ENCODE measurements at regions not wholly inside any gene's neighbourhood (a gene's known extent, or its start where the extent isn't known, plus 50 kb on each side); places are given as distances from the start of the nearest gene placed in this dataset.

DNA sequence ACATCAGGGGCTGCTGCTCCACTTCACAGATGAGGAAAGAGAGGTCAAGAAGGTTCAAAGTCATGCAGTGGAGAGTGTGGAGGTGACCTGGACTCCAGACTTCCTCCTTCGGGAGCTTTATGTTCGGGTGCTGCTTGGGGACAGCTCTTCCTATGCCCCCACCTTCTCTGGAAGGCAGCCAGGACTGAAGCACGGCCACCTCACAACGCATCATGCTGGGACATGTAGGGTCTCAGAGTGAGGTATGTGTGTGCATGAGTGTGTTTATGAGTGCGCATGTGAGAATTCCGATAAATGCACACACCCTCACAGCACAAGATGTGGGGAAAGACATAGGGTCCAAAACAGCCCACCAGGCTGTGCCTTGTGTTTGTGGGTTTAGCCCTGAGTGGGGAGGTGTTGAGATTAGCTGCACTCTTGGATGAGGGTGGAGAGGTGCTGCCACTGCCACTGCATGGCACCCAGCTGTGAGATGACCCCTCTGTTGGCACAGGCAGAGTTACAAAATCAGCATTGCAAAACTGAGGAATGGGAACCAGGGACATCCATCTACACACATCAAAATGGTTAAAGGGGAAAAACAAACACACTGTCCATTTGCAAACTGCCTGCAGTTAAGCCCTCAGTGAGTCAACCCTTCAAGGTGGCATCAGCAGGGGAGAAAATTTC lies 367.4 kb downstream of the SEC14L1 start:
- POLR2A ChIA-PET = no interaction called here
- H3K27me3 Mint-ChIP-seq = no peaks in the 10 kb centered on the region

GRCh38 chr17:77509089-77509488 lies 368.3 kb downstream of the SEC14L1 start:
- Mint-ChIP-seq H3K9me3 (peaks cover 9% of the 10 kb centered on the region), H3K36me3 (ENCODE audit: low read depth) (peaks cover 2% of the 10 kb centered on the region), H3K4me1 (no peaks in the 10 kb centered on the region), H3K4me3 (no peak overlapping the region), H3K27me3 (no peaks in the 10 kb centered on the region), H3K27ac (no peak overlapping the region)
- TF ChIP-seq, protein P1, sequence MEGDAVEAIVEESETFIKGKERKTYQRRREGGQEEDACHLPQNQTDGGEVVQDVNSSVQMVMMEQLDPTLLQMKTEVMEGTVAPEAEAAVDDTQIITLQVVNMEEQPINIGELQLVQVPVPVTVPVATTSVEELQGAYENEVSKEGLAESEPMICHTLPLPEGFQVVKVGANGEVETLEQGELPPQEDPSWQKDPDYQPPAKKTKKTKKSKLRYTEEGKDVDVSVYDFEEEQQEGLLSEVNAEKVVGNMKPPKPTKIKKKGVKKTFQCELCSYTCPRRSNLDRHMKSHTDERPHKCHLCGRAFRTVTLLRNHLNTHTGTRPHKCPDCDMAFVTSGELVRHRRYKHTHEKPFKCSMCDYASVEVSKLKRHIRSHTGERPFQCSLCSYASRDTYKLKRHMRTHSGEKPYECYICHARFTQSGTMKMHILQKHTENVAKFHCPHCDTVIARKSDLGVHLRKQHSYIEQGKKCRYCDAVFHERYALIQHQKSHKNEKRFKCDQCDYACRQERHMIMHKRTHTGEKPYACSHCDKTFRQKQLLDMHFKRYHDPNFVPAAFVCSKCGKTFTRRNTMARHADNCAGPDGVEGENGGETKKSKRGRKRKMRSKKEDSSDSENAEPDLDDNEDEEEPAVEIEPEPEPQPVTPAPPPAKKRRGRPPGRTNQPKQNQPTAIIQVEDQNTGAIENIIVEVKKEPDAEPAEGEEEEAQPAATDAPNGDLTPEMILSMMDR (IDR thresholded peaks at IDR 0.05) = no peak
- ATAC-seq (ENCODE audit: low read depth) = no peak
- CTCF ChIA-PET = no interaction called here
- intact Hi-C loops (cut with micrococcal nuclease) = no loop called here
- POLR2A ChIA-PET = no interaction called here
- no peak for DNase-seq

More for the DNA sequence above, 367.4 kb downstream of the SEC14L1 start:
- Mint-ChIP-seq H3K27ac (no peak overlapping the region), H3K4me1 (no peaks in the 10 kb centered on the region), H3K4me3 (no peak overlapping the region), H3K9me3 (peaks cover 9% of the 10 kb centered on the region), H3K36me3 (ENCODE audit: low read depth) (peaks cover 2% of the 10 kb centered on the region)
- intact Hi-C loops (cut with micrococcal nuclease) = no loop called here
- ATAC-seq (ENCODE audit: low read depth) (no peak), DNase-seq (no peak)
- TF ChIP-seq, protein P1 (IDR thresholded peaks at IDR 0.05) = no peak
- CTCF ChIA-PET = no interaction called here

DNA sequence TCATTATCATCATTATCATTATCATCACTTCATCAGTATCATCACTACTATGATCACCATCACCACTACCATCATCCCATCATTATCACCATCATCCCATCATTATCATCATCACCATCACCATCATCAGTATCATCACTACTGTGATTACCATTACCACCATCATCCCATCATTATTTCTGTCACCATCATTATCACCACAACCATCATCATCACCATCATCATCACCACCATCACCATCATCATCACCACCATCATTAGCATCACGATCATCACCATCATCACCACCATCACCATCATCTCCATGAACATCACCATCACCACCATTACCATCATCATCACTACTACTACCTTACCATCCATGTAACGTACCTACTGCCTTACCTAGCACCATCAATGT lies 368.8 kb downstream of the SEC14L1 start:
- Mint-ChIP-seq H3K36me3 (ENCODE audit: low read depth) (peaks cover 2% of the 10 kb centered on the region), H3K4me1 (no peaks in the 10 kb centered on the region), H3K27me3 (no peaks in the 10 kb centered on the region), H3K27ac (no peak overlapping the region), H3K4me3 (no peak overlapping the region), H3K9me3 (peaks cover 9% of the 10 kb centered on the region)
- TF ChIP-seq, protein P1 (IDR thresholded peaks at IDR 0.05) = no peak
- ChIA-PET POLR2A (no interaction called here), CTCF (no interaction called here)
- ATAC-seq (ENCODE audit: low read depth) (no peak), DNase-seq (no peak)
- intact Hi-C loops (cut with micrococcal nuclease) = no loop called here

GRCh38 chr17:77510133-77510796 lies 369.5 kb downstream of the SEC14L1 start:
- CTCF ChIA-PET = no interaction called here
- Mint-ChIP-seq H3K36me3 (ENCODE audit: low read depth) (peaks cover 2% of the 10 kb centered on the region), H3K4me3 (no peak overlapping the region), H3K4me1 (no peaks in the 10 kb centered on the region), H3K27me3 (no peaks in the 10 kb centered on the region), H3K9me3 (peaks cover 9% of the 10 kb centered on the region), H3K27ac (no peak overlapping the region)
- POLR2A ChIA-PET = no interaction called here
- ATAC-seq (ENCODE audit: low read depth) (no peak), DNase-seq (no peak)
- TF ChIP-seq, protein P1 (IDR thresholded peaks at IDR 0.05) = no peak
- intact Hi-C loops (cut with micrococcal nuclease) = no loop called here

DNA sequence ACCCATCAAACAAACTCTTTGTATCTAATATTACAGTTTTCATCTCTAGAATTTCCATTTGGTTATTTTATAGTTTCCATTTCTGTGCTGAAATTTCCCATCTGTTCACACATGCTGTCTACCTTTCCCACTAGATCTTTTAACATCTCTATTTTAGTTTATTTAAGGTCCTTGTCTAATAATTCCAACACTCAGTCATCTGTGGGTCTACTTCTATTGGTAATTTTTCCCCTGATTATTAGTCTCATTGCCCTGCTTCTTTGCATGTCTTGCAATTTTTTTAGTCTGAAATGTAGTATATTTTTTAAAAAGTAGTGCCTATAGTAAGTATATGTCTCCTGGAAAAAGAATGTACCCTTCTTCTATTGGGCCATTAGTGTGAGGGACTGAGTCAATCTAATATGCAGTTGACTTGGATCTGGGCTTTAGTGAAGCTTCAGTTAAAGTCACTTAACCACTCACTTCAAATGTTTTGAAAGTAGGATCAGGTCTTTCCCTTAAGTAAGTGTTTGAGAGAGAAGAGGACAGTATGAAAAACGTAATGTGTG lies 370.8 kb downstream of the SEC14L1 start:
- Mint-ChIP-seq H3K4me1 (no peaks in the 10 kb centered on the region), H3K27ac (no peak overlapping the region), H3K9me3 (peaks cover 9% of the 10 kb centered on the region), H3K36me3 (ENCODE audit: low read depth) (peaks cover 2% of the 10 kb centered on the region), H3K4me3 (no peak overlapping the region), H3K27me3 (no peaks in the 10 kb centered on the region)
- DNase-seq (no peak), ATAC-seq (ENCODE audit: low read depth) (no peak)
- intact Hi-C loops (cut with micrococcal nuclease) = no loop called here
- ChIA-PET CTCF (no interaction called here), POLR2A (no interaction called here)
- TF ChIP-seq, protein P1 (IDR thresholded peaks at IDR 0.05) = no peak

Measured in activated B cell treated with CpG ODN at 0.5 μM for 24 hours (primary cell).